ENCODE measurements at regions not wholly inside any gene's neighbourhood (a gene's known extent, or its start where the extent isn't known, plus 50 kb on each side); places are given as distances from the start of the nearest gene placed in this dataset.

DNA sequence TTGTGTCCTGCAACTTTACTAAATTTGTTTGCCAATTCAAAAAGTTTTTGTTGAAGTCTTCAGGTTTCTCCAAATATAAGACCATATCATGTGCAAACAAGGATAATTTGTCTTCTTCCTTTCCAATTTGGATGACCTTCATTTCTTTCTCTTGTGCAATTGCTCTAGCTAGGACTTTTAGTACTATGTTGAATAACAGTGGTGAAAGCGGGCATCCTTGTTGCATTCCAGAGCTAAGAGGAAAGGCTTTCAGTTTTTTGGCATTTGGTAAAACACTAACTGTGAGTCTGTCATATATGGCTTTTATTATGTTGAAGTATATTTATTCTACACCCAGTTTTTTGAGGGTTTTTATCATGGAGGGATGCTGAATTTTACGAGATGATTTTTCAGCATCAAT, 630.0 kb upstream of the ADGRL2 start (continued):
- TF ChIP-seq RAD21 (CRISPR knock-in tag; IDR thresholded peaks at IDR 0.05), result no peak
- TF ChIP-seq ZNF570 (CRISPR knock-in tag; IDR thresholded peaks at IDR 0.05; ENCODE audit: borderline replicate concordance), result no peak
- TF ChIP-seq, protein P1, sequence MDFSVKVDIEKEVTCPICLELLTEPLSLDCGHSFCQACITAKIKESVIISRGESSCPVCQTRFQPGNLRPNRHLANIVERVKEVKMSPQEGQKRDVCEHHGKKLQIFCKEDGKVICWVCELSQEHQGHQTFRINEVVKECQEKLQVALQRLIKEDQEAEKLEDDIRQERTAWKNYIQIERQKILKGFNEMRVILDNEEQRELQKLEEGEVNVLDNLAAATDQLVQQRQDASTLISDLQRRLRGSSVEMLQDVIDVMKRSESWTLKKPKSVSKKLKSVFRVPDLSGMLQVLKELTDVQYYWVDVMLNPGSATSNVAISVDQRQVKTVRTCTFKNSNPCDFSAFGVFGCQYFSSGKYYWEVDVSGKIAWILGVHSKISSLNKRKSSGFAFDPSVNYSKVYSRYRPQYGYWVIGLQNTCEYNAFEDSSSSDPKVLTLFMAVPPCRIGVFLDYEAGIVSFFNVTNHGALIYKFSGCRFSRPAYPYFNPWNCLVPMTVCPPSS (IDR thresholded peaks at IDR 0.05), result no peak

DNA sequence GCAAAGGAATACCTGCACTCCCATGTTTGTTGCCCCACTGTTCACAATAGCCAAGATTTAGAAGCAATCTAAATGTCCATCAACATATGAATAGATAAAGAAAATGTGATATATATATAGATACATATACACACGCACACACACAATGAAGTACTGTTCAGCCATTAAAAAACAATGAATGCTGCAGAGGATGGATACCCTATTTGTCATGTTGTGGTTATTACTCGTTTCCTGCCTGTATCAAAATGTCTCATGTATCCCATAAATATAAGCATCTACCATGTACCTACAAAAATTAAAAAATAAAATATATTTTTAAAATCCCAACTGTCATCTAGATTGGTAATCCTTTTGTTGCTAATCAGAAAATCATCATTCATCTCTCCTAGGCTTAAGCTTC, 634.8 kb upstream of the ADGRL2 start:
- Histone ChIP-seq H3K4me1 (ENCODE audit: insufficient read depth, low read length) (no peaks in the 10 kb centered on the region), H3K27me3 (ENCODE audit: control insufficient read depth in 1 of 2, insufficient read depth in 2 of 2, low read length in 2 of 2) (no peaks in the 10 kb centered on the region), H3K79me2 (ENCODE audit: insufficient read depth, low read length) (no peaks in the 10 kb centered on the region), H3K9me3 (ENCODE audit: low read length) (peaks cover 58% of the 10 kb centered on the region), H3K36me3 (replicated peaks in 1 of 2; ENCODE audit: control insufficient read depth in 1 of 2, insufficient read depth in 2 of 2, low read length in 2 of 2) (no peaks in the 10 kb centered on the region), H2AFZ (ENCODE audit: low read length) (no peak overlapping the region), H3K4me2 (ENCODE audit: low read depth, low read length) (no peak overlapping the region), H4K20me1 (ENCODE audit: insufficient read depth, low read length) (no peaks in the 10 kb centered on the region), H3K9ac (ENCODE audit: insufficient read depth, low read depth, low read length) (no peak overlapping the region), H3K4me3 (replicated peaks in 1 of 3; ENCODE audit: insufficient read depth in 1 of 3, low read depth in 2 of 3, low read length in 3 of 3) (no peak overlapping the region), H3K27ac (ENCODE audit: extremely low read length, insufficient read depth, low read length) (no peak overlapping the region)
- POLR2A ChIA-PET, result no interaction called here
- DNase-seq (ENCODE audit: low spot score) (no peak), ATAC-seq (no peak), FAIRE-seq (no peak)
- in situ Hi-C loops (cut with HindIII; ENCODE audit: extremely low pct_ligation_motif_present, low pct_unique_long_range_greater_than_20kb) (no loop called here), intact Hi-C loops (cut with micrococcal nuclease; ENCODE audit: unreplicated experiment) (no loop called here)
- 0% methylated on average over 2 of the region's 2 CpGs for WGBS (ENCODE audit: low lambda C conversion rate)
- no peak for TF ChIP-seq RFX1 (IDR thresholded peaks at IDR 0.05)
- no peak for TF ChIP-seq ZNF382 (CRISPR knock-in tag; IDR thresholded peaks at IDR 0.05; ENCODE audit: borderline replicate concordance)
- TF ChIP-seq SMAD9 (CRISPR knock-in tag; IDR thresholded peaks at IDR 0.05), result no peak
- TF ChIP-seq, protein P2, sequence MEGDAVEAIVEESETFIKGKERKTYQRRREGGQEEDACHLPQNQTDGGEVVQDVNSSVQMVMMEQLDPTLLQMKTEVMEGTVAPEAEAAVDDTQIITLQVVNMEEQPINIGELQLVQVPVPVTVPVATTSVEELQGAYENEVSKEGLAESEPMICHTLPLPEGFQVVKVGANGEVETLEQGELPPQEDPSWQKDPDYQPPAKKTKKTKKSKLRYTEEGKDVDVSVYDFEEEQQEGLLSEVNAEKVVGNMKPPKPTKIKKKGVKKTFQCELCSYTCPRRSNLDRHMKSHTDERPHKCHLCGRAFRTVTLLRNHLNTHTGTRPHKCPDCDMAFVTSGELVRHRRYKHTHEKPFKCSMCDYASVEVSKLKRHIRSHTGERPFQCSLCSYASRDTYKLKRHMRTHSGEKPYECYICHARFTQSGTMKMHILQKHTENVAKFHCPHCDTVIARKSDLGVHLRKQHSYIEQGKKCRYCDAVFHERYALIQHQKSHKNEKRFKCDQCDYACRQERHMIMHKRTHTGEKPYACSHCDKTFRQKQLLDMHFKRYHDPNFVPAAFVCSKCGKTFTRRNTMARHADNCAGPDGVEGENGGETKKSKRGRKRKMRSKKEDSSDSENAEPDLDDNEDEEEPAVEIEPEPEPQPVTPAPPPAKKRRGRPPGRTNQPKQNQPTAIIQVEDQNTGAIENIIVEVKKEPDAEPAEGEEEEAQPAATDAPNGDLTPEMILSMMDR (CRISPR knock-in tag; IDR thresholded peaks at IDR 0.05), result no peak
- TF ChIP-seq ZNF879 (CRISPR knock-in tag; IDR thresholded peaks at IDR 0.05), result no peak
- TF ChIP-seq CHD4 (IDR thresholded peaks at IDR 0.05; ENCODE audit: borderline replicate concordance, low read length), result no peak
- no peak for TF ChIP-seq EZH2 (conservative IDR thresholded peaks at IDR 0.05; ENCODE audit: low read depth, low read length)
- no peak for TF ChIP-seq ZBTB38 (CRISPR knock-in tag; IDR thresholded peaks at IDR 0.05)
- no peak for TF ChIP-seq ELF4 (CRISPR knock-in tag; IDR thresholded peaks at IDR 0.05; ENCODE audit: borderline replicate concordance)
- TF ChIP-seq, protein P3, sequence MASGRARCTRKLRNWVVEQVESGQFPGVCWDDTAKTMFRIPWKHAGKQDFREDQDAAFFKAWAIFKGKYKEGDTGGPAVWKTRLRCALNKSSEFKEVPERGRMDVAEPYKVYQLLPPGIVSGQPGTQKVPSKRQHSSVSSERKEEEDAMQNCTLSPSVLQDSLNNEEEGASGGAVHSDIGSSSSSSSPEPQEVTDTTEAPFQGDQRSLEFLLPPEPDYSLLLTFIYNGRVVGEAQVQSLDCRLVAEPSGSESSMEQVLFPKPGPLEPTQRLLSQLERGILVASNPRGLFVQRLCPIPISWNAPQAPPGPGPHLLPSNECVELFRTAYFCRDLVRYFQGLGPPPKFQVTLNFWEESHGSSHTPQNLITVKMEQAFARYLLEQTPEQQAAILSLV (CRISPR knock-in tag; IDR thresholded peaks at IDR 0.05; ENCODE audit: borderline replicate concordance), result no peak
- CTCF ChIA-PET (ENCODE audit: low intra/inter-chr PET ratio, low total read pairs), result no interaction called here
- no TSS peak for BruUV-seq (replicated peaks)

Data from HepG2 (cell line).